BLaER1 treated with 17β-estradiol and CSF1 and Interleukin-3, amounts not matched to agents 10 nM and 100 nM (cell line): ENCODE measurements at regions not wholly inside any gene's neighbourhood (a gene's known extent, or its start where the extent isn't known, plus 50 kb on each side); places are given as distances from the start of the nearest gene placed in this dataset.
"Not testable (repeated sequence)": the region's sequence is repeated elsewhere in the genome, so short reads cannot be mapped to it uniquely, and the experiment has no call there.

Experiments used
- H3K27ac ChIP-seq, 11 experiments: shearing (Covaris generic); formaldehyde crosslinking; 2 replicates each; pipeline ENCODE4 v1.8.1; 2022
- H3K27me3 ChIP-seq, 11 experiments: shearing (Covaris generic); formaldehyde crosslinking; 2 replicates each; pipeline ENCODE4 v1.8.1; 2022
- H3K36me3 ChIP-seq, 11 experiments: shearing (Covaris generic); formaldehyde crosslinking; 2 replicates each; pipeline ENCODE4 v1.8.1; 2022
- H3K4me1 ChIP-seq, 10 experiments: shearing (Covaris generic); formaldehyde crosslinking; 2 replicates each; pipeline ENCODE4 v1.8.1; 2022
- H3K4me2 ChIP-seq, 11 experiments: shearing (Covaris generic); formaldehyde crosslinking; 2 replicates each; pipeline ENCODE4 v1.8.1; 2022
- H3K4me3 ChIP-seq, 10 experiments: shearing (Covaris generic); formaldehyde crosslinking; 2 replicates each; pipeline ENCODE4 v1.8.1; 2022
- H3K9ac ChIP-seq, 11 experiments: shearing (Covaris generic); formaldehyde crosslinking; 2 replicates each; pipeline ENCODE4 v1.8.1; 2022
- H3K9me3 ChIP-seq, 11 experiments: shearing (Covaris generic); formaldehyde crosslinking; replicated peaks in 1 of 11; 2 replicates each; pipeline ENCODE4 v1.8.1; 2022
- H4K20me1 ChIP-seq, 11 experiments: shearing (Covaris generic); formaldehyde crosslinking; 2 replicates each; pipeline ENCODE4 v1.8.1; 2022
- Cebpa-rat ChIP-seq, 11 experiments: shearing (Covaris generic); IDR thresholded peaks; 2 replicates each; pipeline ENCODE4 v1.8.1; 2022

DNA sequence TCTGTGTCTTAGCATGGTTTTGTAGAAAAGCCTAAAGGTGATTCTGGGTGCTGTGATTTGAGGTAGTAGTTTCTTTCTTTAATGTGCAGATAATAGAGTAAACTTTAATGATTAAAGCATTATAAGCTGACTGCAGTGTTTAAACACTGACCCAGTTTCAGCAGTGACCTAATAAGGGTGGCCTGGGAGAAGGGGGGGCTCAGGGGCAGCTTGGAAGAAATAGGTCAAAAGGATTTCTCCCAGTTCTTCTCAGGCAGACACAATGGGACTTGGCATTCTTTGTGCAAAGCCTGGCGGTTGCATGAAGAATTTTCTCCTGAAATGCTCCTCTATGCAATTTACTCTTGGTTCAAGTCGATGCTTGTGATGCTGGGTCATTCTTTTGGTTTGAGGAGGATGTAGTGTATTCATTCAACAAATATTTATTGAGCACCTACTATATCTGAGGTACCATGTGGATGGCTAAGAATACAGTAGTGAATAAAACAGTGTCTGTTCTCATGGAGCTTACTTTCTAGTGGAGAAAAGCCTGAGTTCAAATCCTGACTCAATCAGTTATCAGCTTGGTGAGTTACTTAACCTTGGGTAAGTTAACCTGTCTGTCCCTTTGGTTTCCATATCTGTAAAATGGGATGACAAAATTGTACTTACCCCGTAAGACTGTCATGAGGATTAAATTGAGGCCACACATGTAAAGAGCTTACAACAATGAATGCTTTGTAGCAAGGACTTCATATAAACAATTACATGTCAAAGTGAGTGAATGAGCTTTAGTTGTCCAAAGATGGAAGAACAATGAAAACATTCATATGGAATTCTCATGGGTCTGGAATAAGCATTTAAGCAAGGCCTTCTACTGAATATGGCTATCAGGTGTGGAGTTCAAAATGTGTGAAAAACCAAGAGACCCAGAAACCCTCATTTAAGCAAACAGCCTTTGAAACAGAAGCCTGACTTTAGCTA, 210.2 kb downstream of the KCNRG start:
- Histone ChIP-seq H4K20me1 (no peaks in the 10 kb centered on the region), H3K4me2 (peak overlapping the region in 1 of 11 experiments; percentile 43; a peak in 1 of 22 replicates), H3K9ac (no peak overlapping the region), H3K9me3 (peaks cover 0 to 30% (median 10%) of the 10 kb centered on the region in 11 experiments; a peak in 10 of 22 replicates), H3K36me3 (no peaks in the 10 kb centered on the region), H3K27ac (no peak overlapping the region), H3K27me3 (no peaks in the 10 kb centered on the region), H3K4me3 (no peak overlapping the region), H3K4me1 (peaks cover 25 to 58% (median 31%) of the 10 kb centered on the region in 10 experiments)
- no peak for TF ChIP-seq Cebpa-rat (IDR thresholded peaks at IDR 0.05)

DNA sequence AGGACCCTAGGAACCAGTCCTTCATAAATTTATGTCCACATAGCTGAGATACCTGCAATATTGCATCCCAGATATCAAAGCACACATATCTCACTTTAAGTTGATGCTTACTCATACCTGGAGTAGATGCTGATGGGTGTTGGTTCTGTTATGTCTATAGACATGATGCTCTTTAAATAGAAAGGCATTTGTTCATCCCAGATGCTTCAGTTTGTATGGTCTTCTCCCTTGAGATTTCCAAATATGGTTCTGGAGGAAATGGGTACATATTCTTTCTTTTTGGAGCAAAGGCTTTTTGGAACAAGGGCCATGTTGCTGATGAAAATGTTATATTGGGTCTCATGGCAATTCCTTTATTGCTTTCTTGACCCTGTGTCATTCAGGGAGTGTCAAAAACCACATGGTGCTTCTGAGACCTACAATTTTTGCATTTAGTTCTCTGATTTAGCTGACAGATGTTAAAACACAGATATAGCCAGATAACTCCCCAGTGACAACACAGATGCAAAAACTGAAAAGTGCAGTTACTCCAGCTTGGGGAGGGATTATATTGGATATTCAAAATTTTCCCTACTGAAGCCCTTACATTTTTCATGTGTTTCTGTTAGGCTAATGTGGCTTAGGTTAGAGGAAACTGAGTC, 211.4 kb downstream of the KCNRG start:
- Histone ChIP-seq H4K20me1 (no peaks in the 10 kb centered on the region), H3K9me3 (peaks cover 0 to 41% (median 10%) of the 10 kb centered on the region in 11 experiments; a peak in 13 of 22 replicates), H3K27me3 (no peaks in the 10 kb centered on the region), H3K4me3 (no peak overlapping the region), H3K9ac (no peak overlapping the region), H3K27ac (peak overlapping the region in 2 of 11 experiments; percentile 23 to 32; a peak in 1 of 22 replicates), H3K36me3 (no peaks in the 10 kb centered on the region), H3K4me2 (peak overlapping the region; percentile 23 to 60 (median 41); a peak in 17 of 22 replicates), H3K4me1 (peaks cover 21 to 58% (median 35%) of the 10 kb centered on the region in 10 experiments)
- TF ChIP-seq Cebpa-rat (IDR thresholded peaks at IDR 0.05), result no peak

DNA sequence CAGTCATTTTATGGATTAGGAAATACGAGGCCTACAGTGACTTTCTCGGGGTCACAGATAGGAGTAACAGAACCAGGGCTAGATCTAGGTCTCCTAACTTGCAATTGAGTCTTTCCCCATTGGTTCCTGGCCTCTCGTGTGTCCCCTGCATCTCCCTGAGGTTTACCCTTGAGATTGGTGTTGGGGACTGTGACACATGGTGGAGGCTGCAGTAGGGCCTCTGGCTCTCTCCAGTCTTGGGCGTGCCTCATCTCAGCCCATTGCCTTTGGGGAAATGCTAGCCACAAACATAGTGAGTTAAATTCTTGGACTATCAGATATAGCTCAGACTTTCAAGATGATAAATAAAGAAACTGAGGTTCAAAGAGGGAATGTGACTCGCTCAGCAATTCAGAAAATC, 212.1 kb downstream of the KCNRG start:
- H3K4me3 ChIP-seq, result no peak overlapping the region
- H3K9ac ChIP-seq, result no peak overlapping the region
- H3K9me3 ChIP-seq, result peaks cover 6 to 49% (median 17%) of the 10 kb centered on the region in 11 experiments
- H3K4me1 ChIP-seq, result peaks cover 20 to 54% (median 35%) of the 10 kb centered on the region in 10 experiments
- peak overlapping the region in 2 of 11 experiments; percentile 23 to 32; a peak in 1 of 22 replicates for H3K27ac ChIP-seq
- peak overlapping the region; percentile 23 to 60 (median 41); a peak in 19 of 22 replicates for H3K4me2 ChIP-seq
- no peaks in the 10 kb centered on the region for H4K20me1 ChIP-seq
- H3K27me3 ChIP-seq, result no peaks in the 10 kb centered on the region
- TF ChIP-seq Cebpa-rat (IDR thresholded peaks at IDR 0.05), result no peak
- no peaks in the 10 kb centered on the region; a peak in 1 of 22 replicates for H3K36me3 ChIP-seq

- Histone ChIP-seq H3K4me3 (no peak overlapping the region), H3K27me3 (no peaks in the 10 kb centered on the region), H3K9me3 (peaks cover 18 to 60% (median 29%) of the 10 kb centered on the region in 11 experiments), H3K36me3 (peaks cover 0 to 1% (median 0%) of the 10 kb centered on the region in 11 experiments; a peak in 3 of 22 replicates), H3K27ac (peak overlapping the region in 6 of 11 experiments; percentile 25 to 85 (median 80); a peak in 11 of 22 replicates), H3K4me1 (peaks cover 20 to 48% (median 35%) of the 10 kb centered on the region in 10 experiments), H3K9ac (no peak overlapping the region), H4K20me1 (no peaks in the 10 kb centered on the region), H3K4me2 (peak overlapping the region in 2 of 11 experiments; percentile 1 to 2; a peak in 2 of 22 replicates)
- no peak for TF ChIP-seq Cebpa-rat (IDR thresholded peaks at IDR 0.05)
Measured at GRCh38 chr13:50228527-50228926, 213.3 kb downstream of the KCNRG start.

- Histone ChIP-seq H3K27ac (peak overlapping the region; percentile 43 to 85 (median 72)), H3K36me3 (peaks cover 0 to 5% (median 0%) of the 10 kb centered on the region in 11 experiments; a peak in 3 of 22 replicates), H3K4me1 (peaks cover 20 to 48% (median 35%) of the 10 kb centered on the region in 10 experiments), H3K9me3 (peaks cover 29 to 74% (median 43%) of the 10 kb centered on the region in 11 experiments), H3K4me3 (no peak overlapping the region), H3K27me3 (no peaks in the 10 kb centered on the region), H3K9ac (peak overlapping the region in 5 of 11 experiments; percentile 11 to 61 (median 48); a peak in 8 of 22 replicates), H3K4me2 (peak overlapping the region; percentile 17 to 85 (median 66); a peak in 21 of 22 replicates), H4K20me1 (no peaks in the 10 kb centered on the region)
- peak in 8 of 11 experiments; percentile 64 to 98 (median 88); a peak in 13 of 22 replicates for TF ChIP-seq Cebpa-rat (IDR thresholded peaks at IDR 0.05)
Measured at GRCh38 chr13:50229960-50230661, 214.9 kb downstream of the KCNRG start.

DNA sequence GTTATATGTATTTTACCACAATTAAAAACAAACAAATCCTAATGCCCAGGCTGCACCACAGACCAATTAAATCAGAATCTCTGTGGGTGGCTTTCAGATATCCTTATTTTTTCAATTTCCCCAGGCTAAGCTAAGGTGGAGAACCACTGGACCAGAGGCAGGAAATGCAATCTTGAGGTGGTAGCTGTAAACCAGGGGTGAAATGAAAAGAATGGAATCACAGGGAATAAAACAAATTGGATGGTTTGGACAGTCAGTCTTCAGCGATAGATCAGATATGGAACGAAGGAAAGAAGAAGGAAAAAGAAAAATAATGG, 215.4 kb downstream of the KCNRG start:
- H3K27ac ChIP-seq, result peak overlapping the region; percentile 22 to 85 (median 72); a peak in 21 of 22 replicates
- peaks cover 20 to 48% (median 35%) of the 10 kb centered on the region in 10 experiments for H3K4me1 ChIP-seq
- TF ChIP-seq Cebpa-rat (IDR thresholded peaks at IDR 0.05), result peak in 4 of 11 experiments; percentile 17 to 48 (median 36); a peak in 9 of 22 replicates
- H3K9ac ChIP-seq, result peak overlapping the region in 4 of 11 experiments; percentile 27 to 61 (median 52); a peak in 7 of 22 replicates
- H3K36me3 ChIP-seq, result peaks cover 0 to 5% (median 0%) of the 10 kb centered on the region in 11 experiments; a peak in 3 of 22 replicates
- no peak overlapping the region for H3K4me3 ChIP-seq
- no peaks in the 10 kb centered on the region for H3K27me3 ChIP-seq
- H3K4me2 ChIP-seq, result peak overlapping the region; percentile 17 to 85 (median 66); a peak in 20 of 22 replicates
- no peaks in the 10 kb centered on the region for H4K20me1 ChIP-seq
- peaks cover 33 to 78% (median 46%) of the 10 kb centered on the region in 11 experiments for H3K9me3 ChIP-seq

GRCh38 chr13:50233574-50233973, 218.3 kb downstream of the KCNRG start:
- Histone ChIP-seq H3K4me3 (0 out of 20 replicates have a peak overlapping the region, but pooled peaks of 1 of the 10 experiments have one; percentile 12), H3K9me3 (peaks cover 33 to 64% (median 41%) of the 10 kb centered on the region in 11 experiments), H3K4me1 (peaks cover 6 to 48% (median 18%) of the 10 kb centered on the region in 10 experiments; a peak in 18 of 20 replicates)
- H3K9ac ChIP-seq, H3K27me3 ChIP-seq, H3K27ac ChIP-seq, H3K4me2 ChIP-seq, H3K36me3 ChIP-seq, H4K20me1 ChIP-seq: not testable (repeated sequence)
